ENCODE measurements at regions not wholly inside any gene's neighbourhood (a gene's known extent, or its start where the extent isn't known, plus 50 kb on each side); places are given as distances from the start of the nearest gene placed in this dataset.

- TF ChIP-seq CTCF (IDR thresholded peaks at IDR 0.05; ENCODE audit: low read depth, low read length, poor library complexity, severe bottlenecking) (no peak), EZH2phosphoT487 (IDR thresholded peaks at IDR 0.05; ENCODE audit: borderline replicate concordance, low read length) (no peak)
Measured at GRCh38 chr20:53890443-53891305, 179.7 kb downstream of the BCAS1 start.

Measured in DOHH2 (cell line).